ENCODE measurements at regions not wholly inside any gene's neighbourhood (a gene's known extent, or its start where the extent isn't known, plus 50 kb on each side); places are given as distances from the start of the nearest gene placed in this dataset.

DNA sequence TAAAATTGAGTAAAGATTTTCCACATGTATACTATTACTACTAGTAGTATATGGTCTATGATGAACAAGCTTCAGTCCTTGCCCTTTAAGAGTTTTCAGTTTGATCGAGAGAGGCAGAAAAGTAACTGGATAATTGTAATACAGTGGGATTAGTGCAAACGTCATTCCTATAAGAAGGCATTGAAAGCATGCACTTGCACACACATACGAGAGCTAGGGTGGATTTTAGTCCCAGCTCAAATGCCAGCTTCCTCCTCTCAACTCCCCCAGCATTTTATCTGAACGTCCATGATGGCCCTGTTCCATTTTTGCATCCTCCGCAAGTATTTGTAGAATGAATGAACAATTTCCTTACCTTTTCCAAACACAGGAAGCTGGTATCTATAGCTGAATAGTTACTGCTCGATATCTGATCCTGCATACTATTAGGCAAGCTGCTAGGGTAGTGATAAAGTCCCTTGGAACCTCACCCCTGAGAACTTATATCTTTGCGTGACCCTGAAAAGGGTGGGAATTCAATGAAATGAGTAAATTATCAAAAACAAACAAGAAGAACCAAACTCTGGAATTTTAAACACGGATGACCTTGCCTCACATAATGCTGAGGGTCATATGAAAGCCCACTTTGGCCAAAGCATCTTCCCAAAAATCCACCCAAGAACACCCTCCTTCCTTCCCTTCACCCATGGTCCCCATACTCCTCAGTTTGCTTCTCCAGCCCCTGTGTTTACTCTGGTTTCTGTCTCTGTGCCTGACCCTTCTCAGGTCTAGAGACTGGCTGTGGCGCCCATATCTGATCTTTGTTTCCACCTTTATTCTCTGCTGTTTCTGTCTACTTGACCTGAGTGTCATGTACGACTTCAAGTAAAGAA lies 60.5 kb downstream of the TMEM100 start:
- no peaks in the 10 kb centered on the region for H3K27me3 Mint-ChIP-seq (ENCODE audit: insufficient read depth, unreplicated experiment)
- no peaks in the 10 kb centered on the region for H3K9me3 Mint-ChIP-seq (ENCODE audit: unreplicated experiment)
- no peak overlapping the region for H3K27ac Mint-ChIP-seq (ENCODE audit: low read depth, unreplicated experiment)
- CTCF ChIA-PET: interaction anchor here (0.6 kb wide), 1 partner anchor 20 kb away, joined by 3 read pairs; no protein-coding TSS in a partner anchor
- DNase-seq (ENCODE audit: unreplicated experiment): no peak
- POLR2A ChIA-PET: no interaction called here
- BruUV-seq (replicated peaks): no TSS peak
- H3K4me3 Mint-ChIP-seq (ENCODE audit: unreplicated experiment): no peak overlapping the region
- intact Hi-C loops (cut with micrococcal nuclease): no loop called here
- no peaks in the 10 kb centered on the region for H3K36me3 Mint-ChIP-seq (ENCODE audit: insufficient read depth, unreplicated experiment)
- H3K4me1 Mint-ChIP-seq (ENCODE audit: insufficient read depth, unreplicated experiment): peaks cover 8% of the 10 kb centered on the region
- no peak for TF ChIP-seq CTCF (IDR thresholded peaks at IDR 0.05; ENCODE audit: unreplicated experiment)

- no peaks in the 10 kb centered on the region for H3K27me3 Mint-ChIP-seq (ENCODE audit: insufficient read depth, unreplicated experiment)
- CTCF ChIA-PET: interaction anchor here (0.6 kb wide), 1 partner anchor 21 kb away, joined by 3 read pairs; no protein-coding TSS in a partner anchor
- no peak overlapping the region for H3K27ac Mint-ChIP-seq (ENCODE audit: low read depth, unreplicated experiment)
- no peaks in the 10 kb centered on the region for H3K9me3 Mint-ChIP-seq (ENCODE audit: unreplicated experiment)
- BruUV-seq (replicated peaks): no TSS peak
- POLR2A ChIA-PET: no interaction called here
- peaks cover 8% of the 10 kb centered on the region for H3K4me1 Mint-ChIP-seq (ENCODE audit: insufficient read depth, unreplicated experiment)
- intact Hi-C loops (cut with micrococcal nuclease): no loop called here
- no peak for DNase-seq (ENCODE audit: unreplicated experiment)
- H3K36me3 Mint-ChIP-seq (ENCODE audit: insufficient read depth, unreplicated experiment): no peaks in the 10 kb centered on the region
- H3K4me3 Mint-ChIP-seq (ENCODE audit: unreplicated experiment): no peak overlapping the region
- no peak for TF ChIP-seq CTCF (IDR thresholded peaks at IDR 0.05; ENCODE audit: unreplicated experiment)
These were observed 61.4 kb downstream of the TMEM100 start for GRCh38 chr17:55661256-55661758.

DNA sequence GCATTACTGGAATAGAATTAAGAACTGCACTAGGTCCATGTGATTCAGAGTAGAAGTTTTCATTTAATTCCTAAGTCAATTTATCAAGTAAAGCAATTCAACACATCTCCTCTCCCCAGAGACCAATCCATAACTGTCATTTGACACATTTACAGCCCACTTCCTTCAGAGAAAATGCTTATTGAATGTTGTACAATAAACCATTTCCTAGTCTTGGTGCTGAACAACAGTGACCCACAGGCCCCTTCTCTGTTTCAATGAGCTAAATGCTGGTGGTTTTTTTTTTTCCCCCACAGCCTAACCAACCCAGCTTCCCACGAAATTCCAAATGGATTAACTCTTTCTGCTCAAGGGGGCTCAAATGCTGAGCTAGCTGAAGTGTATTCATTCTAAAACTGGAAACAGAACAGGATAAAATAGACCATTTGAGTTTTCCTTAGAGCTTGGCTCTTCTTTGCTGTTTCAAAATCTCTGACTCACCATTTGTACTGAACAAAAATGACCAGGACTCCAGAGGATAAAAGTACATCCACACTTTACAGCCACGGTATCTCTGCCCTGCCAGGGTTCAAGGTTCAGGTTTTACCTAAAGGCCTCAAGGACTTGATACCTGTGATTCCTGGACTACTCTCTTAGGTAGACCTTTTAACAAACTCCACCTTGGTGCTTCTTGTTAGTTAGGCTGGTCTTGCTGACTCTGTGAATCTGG lies 62.3 kb downstream of the TMEM100 start:
- no TSS peak for BruUV-seq (replicated peaks)
- CTCF ChIA-PET: interaction anchor here (0.5 to 0.6 kb wide), 2 partner anchors 112 to 278 kb away, joined by 4 to 6 read pairs; no protein-coding TSS in a partner anchor
- H3K27me3 Mint-ChIP-seq (ENCODE audit: insufficient read depth, unreplicated experiment): no peaks in the 10 kb centered on the region
- no peak overlapping the region for H3K27ac Mint-ChIP-seq (ENCODE audit: low read depth, unreplicated experiment)
- no peak overlapping the region for H3K4me3 Mint-ChIP-seq (ENCODE audit: unreplicated experiment)
- no peaks in the 10 kb centered on the region for H3K36me3 Mint-ChIP-seq (ENCODE audit: insufficient read depth, unreplicated experiment)
- intact Hi-C loops (cut with micrococcal nuclease): no loop called here
- H3K9me3 Mint-ChIP-seq (ENCODE audit: unreplicated experiment): no peaks in the 10 kb centered on the region
- peak; percentile 12 for DNase-seq (ENCODE audit: unreplicated experiment)
- peaks cover 8% of the 10 kb centered on the region for H3K4me1 Mint-ChIP-seq (ENCODE audit: insufficient read depth, unreplicated experiment)
- POLR2A ChIA-PET: no interaction called here
- no peak for TF ChIP-seq CTCF (IDR thresholded peaks at IDR 0.05; ENCODE audit: unreplicated experiment)

DNA sequence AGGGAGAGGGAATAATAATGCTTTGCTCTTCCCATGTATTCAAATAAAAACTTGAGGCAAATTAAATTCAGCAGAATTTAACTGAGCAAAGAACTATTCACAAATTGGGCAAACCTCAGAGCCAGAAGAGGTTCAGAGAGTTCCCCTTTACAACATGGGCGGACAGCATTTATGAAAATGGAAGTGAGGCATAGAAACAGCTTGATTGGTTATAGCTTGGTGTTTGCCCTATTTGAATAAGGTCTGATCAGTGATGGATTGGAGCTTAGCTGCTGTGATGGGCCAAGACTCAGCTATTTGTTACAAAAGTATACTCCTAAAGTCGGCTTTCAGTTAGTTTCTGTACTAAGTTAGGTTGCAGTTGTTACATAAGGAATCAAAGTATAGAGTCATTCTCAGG lies 63.0 kb downstream of the TMEM100 start:
- ChIA-PET CTCF (interaction anchor here (0.5 to 0.6 kb wide), 2 partner anchors 113 to 279 kb away, joined by 4 to 6 read pairs; no protein-coding TSS in a partner anchor), POLR2A (no interaction called here)
- H3K36me3 Mint-ChIP-seq (ENCODE audit: insufficient read depth, unreplicated experiment): no peaks in the 10 kb centered on the region
- H3K4me1 Mint-ChIP-seq (ENCODE audit: insufficient read depth, unreplicated experiment): peaks cover 8% of the 10 kb centered on the region
- no peak overlapping the region for H3K27ac Mint-ChIP-seq (ENCODE audit: low read depth, unreplicated experiment)
- H3K27me3 Mint-ChIP-seq (ENCODE audit: insufficient read depth, unreplicated experiment): no peaks in the 10 kb centered on the region
- TF ChIP-seq CTCF (IDR thresholded peaks at IDR 0.05; ENCODE audit: unreplicated experiment): no peak
- H3K9me3 Mint-ChIP-seq (ENCODE audit: unreplicated experiment): no peaks in the 10 kb centered on the region
- no peak overlapping the region for H3K4me3 Mint-ChIP-seq (ENCODE audit: unreplicated experiment)
- intact Hi-C loops (cut with micrococcal nuclease): no loop called here
- no TSS peak for BruUV-seq (replicated peaks)
- DNase-seq (ENCODE audit: unreplicated experiment): no peak
